GM13977 (cell line): ENCODE measurements at regions not wholly inside any gene's neighbourhood (a gene's known extent, or its start where the extent isn't known, plus 50 kb on each side); places are given as distances from the start of the nearest gene placed in this dataset.

Experiments
- DNase-seq: peaks from one replicate; pipeline ENCODE4 v3.0.0; 2012; ENCODE audit warnings: low spot score
- CTCF ChIP-seq: IDR thresholded peaks from 2 replicates; pipeline ENCODE4 v1.5.1; 2012; ENCODE audit warnings: mild to moderate bottlenecking, control low read depth; ENCODE audit not compliant: insufficient read depth; ENCODE audit errors: extremely low read depth, missing control alignments
- in situ Hi-C: fragments of 300-500 bp; cut with MboI; formaldehyde crosslinking; loops from one replicate; pipeline ENCODE4 v1.12.0; 2022; ENCODE audit warnings: low sequenced_read_pairs, low pct_unique_long_range_greater_than_20kb, mixed read lengths, inconsistent platforms; ENCODE audit not compliant: unreplicated experiment

- DNase-seq, result no peak
- in situ Hi-C loops, result no loop called here
- no peak for TF ChIP-seq CTCF
These were observed 267.8 kb upstream of the SHH start for GRCh38 chr7:156080046-156080445.

GRCh38 chr7:156079156-156079555 is 266.9 kb upstream of the SHH start:
- in situ Hi-C loops, result no loop called here
- no peak for DNase-seq
- no peak for TF ChIP-seq CTCF

- no peak for DNase-seq
- in situ Hi-C loops, result no loop called here
- TF ChIP-seq CTCF, result no peak
These were observed 262.8 kb upstream of the SHH start for GRCh38 chr7:156074982-156075615.

- DNase-seq, result no peak
- TF ChIP-seq CTCF, result no peak
- in situ Hi-C loops, result no loop called here
These were observed 261.8 kb upstream of the SHH start for GRCh38 chr7:156074084-156074483.

GRCh38 chr7:156073366-156074052 is 261.2 kb upstream of the SHH start:
- in situ Hi-C loops, result no loop called here
- no peak for TF ChIP-seq CTCF
- no peak for DNase-seq

GRCh38 chr7:156071612-156072011 is 259.3 kb upstream of the SHH start:
- no peak for DNase-seq
- in situ Hi-C loops, result no loop called here
- TF ChIP-seq CTCF, result no peak
